ENCODE measurements at regions not wholly inside any gene's neighbourhood (a gene's known extent, or its start where the extent isn't known, plus 50 kb on each side); places are given as distances from the start of the nearest gene placed in this dataset.

GRCh38 chr7:124429923-124430322 is 335.7 kb downstream of the GPR37 start:
- Mint-ChIP-seq H3K4me1 (ENCODE audit: low read depth, unreplicated experiment) (no peaks in the 10 kb centered on the region), H3K27me3 (ENCODE audit: insufficient read depth, unreplicated experiment) (no peaks in the 10 kb centered on the region), H3K9me3 (ENCODE audit: unreplicated experiment) (no peaks in the 10 kb centered on the region), H3K4me3 (ENCODE audit: unreplicated experiment) (no peak overlapping the region), H3K36me3 (ENCODE audit: insufficient read depth, unreplicated experiment) (no peaks in the 10 kb centered on the region), H3K27ac (ENCODE audit: unreplicated experiment) (no peak overlapping the region)
- no TSS peak for BruUV-seq (replicated peaks)
- intact Hi-C loops (cut with micrococcal nuclease; ENCODE audit: unreplicated experiment) = no loop called here
- no peak for DNase-seq
- no peak for TF ChIP-seq CTCF (IDR thresholded peaks at IDR 0.05; ENCODE audit: insufficient read depth in 1 of 2, low read depth in 1 of 2, low read length in 1 of 2, severe bottlenecking in 1 of 2, unreplicated experiment in 1 of 2)
- H3K4me1 ChIP-seq = no peaks in the 10 kb centered on the region
- H3K4me3 ChIP-seq (ENCODE audit: low read depth, low read length) = no peak overlapping the region
- H3K9me3 ChIP-seq = no peaks in the 10 kb centered on the region
- H3K36me3 ChIP-seq (ENCODE audit: control insufficient read depth, insufficient read depth, low read length) = no peaks in the 10 kb centered on the region
- H3K27me3 ChIP-seq (replicated peaks; ENCODE audit: control insufficient read depth, insufficient read depth, low read length) = no peaks in the 10 kb centered on the region
- CTCF ChIA-PET = no interaction called here
- POLR2A ChIA-PET = no interaction called here

- Histone ChIP-seq H3K36me3 (ENCODE audit: control insufficient read depth, insufficient read depth, low read length) (no peaks in the 10 kb centered on the region), H3K4me3 (ENCODE audit: low read depth, low read length) (no peak overlapping the region), H3K9me3 (no peaks in the 10 kb centered on the region), H3K27me3 (replicated peaks; ENCODE audit: control insufficient read depth, insufficient read depth, low read length) (no peaks in the 10 kb centered on the region), H3K4me1 (no peaks in the 10 kb centered on the region)
- intact Hi-C loops (cut with micrococcal nuclease; ENCODE audit: unreplicated experiment) = no loop called here
- BruUV-seq (replicated peaks) = no TSS peak
- Mint-ChIP-seq H3K9me3 (ENCODE audit: unreplicated experiment) (no peaks in the 10 kb centered on the region), H3K27me3 (ENCODE audit: insufficient read depth, unreplicated experiment) (no peaks in the 10 kb centered on the region), H3K27ac (ENCODE audit: unreplicated experiment) (no peak overlapping the region), H3K4me1 (ENCODE audit: low read depth, unreplicated experiment) (no peaks in the 10 kb centered on the region), H3K4me3 (ENCODE audit: unreplicated experiment) (no peak overlapping the region), H3K36me3 (ENCODE audit: insufficient read depth, unreplicated experiment) (no peaks in the 10 kb centered on the region)
- ChIA-PET CTCF (no interaction called here), POLR2A (no interaction called here)
- no peak for DNase-seq
- no peak for TF ChIP-seq CTCF (IDR thresholded peaks at IDR 0.05; ENCODE audit: insufficient read depth in 1 of 2, low read depth in 1 of 2, low read length in 1 of 2, severe bottlenecking in 1 of 2, unreplicated experiment in 1 of 2)
These were observed 336.8 kb downstream of the GPR37 start for GRCh38 chr7:124428781-124429180.

GRCh38 chr7:124426621-124427020 is 339.0 kb downstream of the GPR37 start:
- Mint-ChIP-seq H3K27me3 (ENCODE audit: insufficient read depth, unreplicated experiment) (no peaks in the 10 kb centered on the region), H3K9me3 (ENCODE audit: unreplicated experiment) (no peaks in the 10 kb centered on the region), H3K4me3 (ENCODE audit: unreplicated experiment) (no peak overlapping the region), H3K36me3 (ENCODE audit: insufficient read depth, unreplicated experiment) (no peaks in the 10 kb centered on the region), H3K4me1 (ENCODE audit: low read depth, unreplicated experiment) (no peaks in the 10 kb centered on the region), H3K27ac (ENCODE audit: unreplicated experiment) (no peak overlapping the region)
- no peaks in the 10 kb centered on the region for H3K27me3 ChIP-seq (replicated peaks; ENCODE audit: control insufficient read depth, insufficient read depth, low read length)
- intact Hi-C loops (cut with micrococcal nuclease; ENCODE audit: unreplicated experiment) = no loop called here
- TF ChIP-seq CTCF (IDR thresholded peaks at IDR 0.05; ENCODE audit: insufficient read depth in 1 of 2, low read depth in 1 of 2, low read length in 1 of 2, severe bottlenecking in 1 of 2, unreplicated experiment in 1 of 2) = no peak
- no peak for DNase-seq
- H3K4me1 ChIP-seq = no peaks in the 10 kb centered on the region
- ChIA-PET CTCF (no interaction called here), POLR2A (no interaction called here)
- no peaks in the 10 kb centered on the region for H3K36me3 ChIP-seq (ENCODE audit: control insufficient read depth, insufficient read depth, low read length)
- H3K9me3 ChIP-seq = no peaks in the 10 kb centered on the region
- BruUV-seq (replicated peaks) = no TSS peak
- H3K4me3 ChIP-seq (ENCODE audit: low read depth, low read length) = no peak overlapping the region

Data from Caco-2 (cell line).